HepG2 (cell line): ENCODE measurements at regions not wholly inside any gene's neighbourhood (a gene's known extent, or its start where the extent isn't known, plus 50 kb on each side); places are given as distances from the start of the nearest gene placed in this dataset.

Source experiments
- ATAC-seq: fragments of 200-7000 bp; cut with Tn5 transposase; 3 replicates; pipeline ENCODE4 v1.9.1; 2020; ENCODE audit warnings: mild to moderate bottlenecking, moderate library complexity
- BruUV-seq: library from RNA; stranded (reverse); fragments of 400-500 nt; replicated peaks from 2 replicates; lab custom pipeline; 2021; lab: Mats Ljungman, UMichigan
- CTCF ChIA-PET: fragments of 300-600 bp; formaldehyde crosslinking; extraction: SDS; loops from one replicate; lab custom pipeline; 2021; ENCODE audit warnings: low total read pairs, inconsistent platforms, low intra/inter-chr PET ratio; lab: Yijun Ruan, JAX
- POLR2A ChIA-PET: fragments of 350-600 bp; sonication (Branson Sonifier 250); formaldehyde crosslinking; loops from one replicate; lab custom pipeline; 2020; ENCODE audit warnings: antibody characterized with exemption, inconsistent platforms; lab: Yijun Ruan, JAX
- DNase-seq: peaks from one replicate; pipeline ENCODE4 v3.0.0-alpha.2; 2015; ENCODE audit warnings: low spot score
- FAIRE-seq: peaks from 3 replicates; lab custom pipeline; 2011; peaks lifted over from hg19 to GRCh38; lab: Jason Lieb, UNC
- H2AFZ ChIP-seq: one replicate; pipeline ENCODE4 v1.6.1; 2011; ENCODE audit warnings: low read length, inconsistent platforms
- H3K27ac ChIP-seq: fragments of 300-600 bp; 3 replicates; pipeline ENCODE4 v1.8.0; 2011; ENCODE audit warnings: mixed run types, mild to moderate bottlenecking, mixed read lengths, low read length, inconsistent platforms; ENCODE audit not compliant: insufficient read depth; ENCODE audit errors: extremely low read length
- H3K27me3 ChIP-seq, 2 experiments: fragments of 200-600 bp in 1 of 2; 2 replicates in 1 of 2; 3 replicates in 1 of 2; pipeline versions ENCODE4 v1.6.0 to v1.8.0; 2011; ENCODE audit warnings: low read length in 2 of 2, mild to moderate bottlenecking in 2 of 2, moderate library complexity in 2 of 2, inconsistent platforms in 1 of 2; ENCODE audit not compliant: insufficient read depth in 2 of 2, control insufficient read depth in 1 of 2
- H3K36me3 ChIP-seq, 2 experiments: fragments of 200-600 bp in 1 of 2; replicated peaks in 1 of 2; 2 replicates in 1 of 2; 3 replicates in 1 of 2; pipeline versions ENCODE4 v1.5.1 to v1.8.0; 2011; ENCODE audit warnings: low read length in 2 of 2, inconsistent platforms in 1 of 2; ENCODE audit not compliant: insufficient read depth in 2 of 2, control insufficient read depth in 1 of 2
- H3K4me1 ChIP-seq: 2 replicates; pipeline ENCODE4 v1.5.1; 2012; ENCODE audit warnings: low read length, inconsistent platforms; ENCODE audit not compliant: insufficient read depth
- H3K4me2 ChIP-seq: 2 replicates; pipeline ENCODE4 v1.6.0; 2011; ENCODE audit warnings: low read depth, low read length, inconsistent platforms
- H3K4me3 ChIP-seq, 3 experiments: fragments of 200-600 bp in 1 of 3; sonication (generic), shearing (Covaris generic) in 1 of 3; replicated peaks in 1 of 3; 2 replicates each; pipeline ENCODE4 v1.5.1; 2011 to 2016; ENCODE audit warnings: low read length in 3 of 3, inconsistent platforms in 2 of 3, low read depth in 2 of 3, mild to moderate bottlenecking in 2 of 3, control low read depth in 1 of 3, mixed read lengths in 1 of 3; ENCODE audit not compliant: insufficient read depth in 1 of 3
- H3K79me2 ChIP-seq: one replicate; pipeline ENCODE4 v1.6.1; 2011; ENCODE audit warnings: low read length, inconsistent platforms; ENCODE audit not compliant: insufficient read depth
- H3K9ac ChIP-seq: 2 replicates; pipeline ENCODE4 v1.6.0; 2011; ENCODE audit warnings: mild to moderate bottlenecking, low read depth, low read length, inconsistent platforms; ENCODE audit not compliant: insufficient read depth
- H3K9me3 ChIP-seq: 2 replicates; pipeline ENCODE4 v1.5.1; 2012; ENCODE audit warnings: mild to moderate bottlenecking, low read length
- H4K20me1 ChIP-seq: 2 replicates; pipeline ENCODE4 v1.6.0; 2011; ENCODE audit warnings: inconsistent platforms, mild to moderate bottlenecking, low read length, moderate library complexity; ENCODE audit not compliant: insufficient read depth
- KDM4B ChIP-seq: sonication (generic); formaldehyde crosslinking; IDR thresholded peaks from 2 replicates; pipeline ENCODE4 v1.4.0; 2020; ENCODE audit warnings: missing genetic modification reagents
- PBX3 ChIP-seq: sonication (generic); formaldehyde crosslinking; IDR thresholded peaks from 2 replicates; pipeline ENCODE4 v1.8.1; 2023; ENCODE audit warnings: missing genetic modification reagents, inconsistent platforms, borderline replicate concordance
- PCBP2 ChIP-seq: fragments of 200-400 bp; formaldehyde crosslinking; optimal IDR thresholded peaks from 2 replicates; pipeline ENCODE3; 2018; ENCODE audit warnings: low read length, low read depth; ENCODE audit not compliant: poor library complexity, severe bottlenecking
- PITX1 ChIP-seq: sonication (generic); formaldehyde crosslinking; IDR thresholded peaks from 2 replicates; pipeline ENCODE4 v1.5.1; 2020; ENCODE audit warnings: mild to moderate bottlenecking, missing genetic modification reagents
- RARG ChIP-seq: sonication (generic); formaldehyde crosslinking; IDR thresholded peaks from 2 replicates; pipeline ENCODE4 v1.4.0; 2020; ENCODE audit warnings: low read depth, mild to moderate bottlenecking, missing genetic modification reagents
- SP1 ChIP-seq, 2 experiments: fragments of 450-650 bp in 1 of 2; sonication (generic) in 1 of 2; formaldehyde crosslinking in 1 of 2; IDR thresholded peaks; 2 replicates each; pipeline versions ENCODE4 v1.4.0 to v1.6.1; 2016 to 2020; ENCODE audit warnings: missing genetic modification reagents in 1 of 2
- SP140L ChIP-seq: sonication (generic); formaldehyde crosslinking; IDR thresholded peaks from 2 replicates; pipeline ENCODE4 v1.4.0; 2020; ENCODE audit warnings: missing genetic modification reagents, borderline replicate concordance
- SRSF4 ChIP-seq: fragments of 200-400 bp; formaldehyde crosslinking; IDR thresholded peaks from one replicate; pipeline ENCODE4 v1.6.1; 2018; ENCODE audit warnings: mild to moderate bottlenecking, low read depth, low read length, moderate library complexity; ENCODE audit not compliant: poor library complexity, severe bottlenecking
- SRSF9 ChIP-seq: fragments of 200-400 bp; formaldehyde crosslinking; IDR thresholded peaks from 2 replicates; pipeline ENCODE4 v1.6.1; 2018; ENCODE audit warnings: borderline replicate concordance, mild to moderate bottlenecking, low read depth, low read length; ENCODE audit not compliant: insufficient read depth, poor library complexity, severe bottlenecking
- TRIM22 ChIP-seq: fragments of 450-650 bp; IDR thresholded peaks from 2 replicates; pipeline ENCODE4 v1.6.1; 2017
- ZBTB44 ChIP-seq: sonication (generic); formaldehyde crosslinking; IDR thresholded peaks from 2 replicates; pipeline ENCODE4 v1.4.0; 2020; ENCODE audit warnings: missing genetic modification reagents
- ZKSCAN8 ChIP-seq: IDR thresholded peaks from 2 replicates; pipeline ENCODE4 v1.6.1; 2016; ENCODE audit warnings: borderline replicate concordance, missing genetic modification reagents, missing compliant biosample characterization
- ZNF235 ChIP-seq: sonication (generic); formaldehyde crosslinking; IDR thresholded peaks from 2 replicates; pipeline ENCODE4 v1.8.1; 2023; ENCODE audit warnings: mild to moderate bottlenecking, missing genetic modification reagents, borderline replicate concordance
- ZNF33A ChIP-seq: sonication (generic); formaldehyde crosslinking; IDR thresholded peaks from 2 replicates; pipeline ENCODE4 v1.5.1; 2020; ENCODE audit warnings: missing genetic modification reagents, mild to moderate bottlenecking, moderate library complexity, borderline replicate concordance
- ZNF430 ChIP-seq: sonication (generic); formaldehyde crosslinking; IDR thresholded peaks from 2 replicates; pipeline ENCODE4 v1.9.0; 2021; ENCODE audit warnings: mild to moderate bottlenecking, missing genetic modification reagents
- ZNF451 ChIP-seq: sonication (generic); formaldehyde crosslinking; IDR thresholded peaks from 2 replicates; pipeline ENCODE4 v1.5.0; 2020; ENCODE audit warnings: mild to moderate bottlenecking, missing genetic modification reagents
- ZNF691 ChIP-seq: sonication (generic); formaldehyde crosslinking; IDR thresholded peaks from 2 replicates; pipeline ENCODE4 v1.4.0; 2020; ENCODE audit warnings: missing genetic modification reagents, low read depth, mild to moderate bottlenecking, borderline replicate concordance
- ZNF781 ChIP-seq: sonication (generic); formaldehyde crosslinking; IDR thresholded peaks from 2 replicates; pipeline ENCODE4 v1.5.1; 2020; ENCODE audit warnings: borderline replicate concordance, mild to moderate bottlenecking, missing genetic modification reagents; ENCODE audit errors: not compliant biosample characterization
- WGBS: methylation state at CpG from one replicate; pipeline ENCODE4 v1.1.6; 2017; ENCODE audit warnings: low lambda C conversion rate; 5-methylcytosine and 5-hydroxymethylcytosine counted together
- in situ Hi-C: cut with HindIII; loops from 2 replicates; pipeline ENCODE4 v1.10.0; 2017; ENCODE audit warnings: low pct_unique_long_range_greater_than_20kb; ENCODE audit not compliant: extremely low pct_ligation_motif_present
- intact Hi-C: fragments of 100-400 bp; cut with micrococcal nuclease; formaldehyde crosslinking; loops from one replicate; pipeline ENCODE4 v1.10.0; 2022; ENCODE audit not compliant: unreplicated experiment

- TF ChIP-seq ZNF235 (CRISPR knock-in tag) = no peak
- no peak for TF ChIP-seq ZNF781 (CRISPR knock-in tag)
- no peak for TF ChIP-seq PITX1 (CRISPR knock-in tag)
Measured at GRCh38 chr4:156085100-156085499, 131.4 kb upstream of the CTSO start (continued).

GRCh38 chr4:156084373-156084772, 130.7 kb upstream of the CTSO start:
- H3K79me2 ChIP-seq = no peaks in the 10 kb centered on the region
- TF ChIP-seq RARG (CRISPR knock-in tag) (no peak), ZKSCAN8 (CRISPR knock-in tag) (no peak), PBX3 (no peak), TRIM22 (no peak), SRSF4 (no peak), KDM4B (CRISPR knock-in tag) (no peak), SP140L (CRISPR knock-in tag) (no peak), SP1 (IDR thresholded peaks at IDR 0.05) (no peak), SP1 (CRISPR knock-in tag; IDR thresholded peaks at IDR 0.05) (no peak), SRSF9 (no peak), PCBP2 (no peak), ZNF430 (CRISPR knock-in tag) (no peak), ZBTB44 (no peak), ZNF33A (CRISPR knock-in tag) (no peak), ZNF451 (CRISPR knock-in tag) (no peak), ZNF691 (CRISPR knock-in tag) (no peak)
- no peak overlapping the region for H3K27ac ChIP-seq
- no TSS peak for BruUV-seq
- DNase-seq (no peak), ATAC-seq (no peak), FAIRE-seq (no peak)
- no peak overlapping the region for H3K4me2 ChIP-seq
- ChIA-PET CTCF (no interaction called here), POLR2A (no interaction called here)
- H3K27me3 ChIP-seq = no peaks in the 10 kb centered on the region
- WGBS = 10% methylated on average over 1 of the region's 1 CpG
- H3K36me3 ChIP-seq = no peaks in the 10 kb centered on the region
- no peak overlapping the region for H2AFZ ChIP-seq
- H3K9me3 ChIP-seq = no peaks in the 10 kb centered on the region
- intact Hi-C loops (no loop called here), in situ Hi-C loops (no loop called here)
- H3K9ac ChIP-seq = no peak overlapping the region
- H4K20me1 ChIP-seq = no peaks in the 10 kb centered on the region
- no peaks in the 10 kb centered on the region for H3K4me1 ChIP-seq
- no peak overlapping the region for H3K4me3 ChIP-seq
